Mammary epithelial cell (primary cell): ENCODE measurements at regions not wholly inside any gene's neighbourhood (a gene's known extent, or its start where the extent isn't known, plus 50 kb on each side); places are given as distances from the start of the nearest gene placed in this dataset.

Experiments used
- CTCF ChIP-seq, 2 donors: IDR thresholded peaks in 1 of 2; conservative IDR thresholded peaks in 1 of 2; 2 replicates each; pipeline ENCODE4 v1.5.1; 2011 to 2012; ENCODE audit warnings: inconsistent platforms in 2 of 2, low read length in 2 of 2, mild to moderate bottlenecking in 2 of 2, control low read depth in 1 of 2, low read depth in 1 of 2; ENCODE audit not compliant: insufficient read depth in 1 of 2; ENCODE audit errors: extremely low read depth in 1 of 2
- EZH2 ChIP-seq: IDR thresholded peaks from 2 replicates; pipeline ENCODE4 v1.6.1; 2012; ENCODE audit warnings: low read length, inconsistent platforms, borderline replicate concordance

GRCh38 chr1:184840596-184840995, 85.9 kb upstream of the EDEM3 start:
- TF ChIP-seq CTCF (conservative IDR thresholded peaks at IDR 0.05 in 1 of 2, IDR thresholded peaks at IDR 0.05 in 1 of 2; ENCODE audit: extremely low read depth in 1 of 2, insufficient read depth in 1 of 2, low read depth in 1 of 2, low read length in 2 of 2): no peak
- no peak for TF ChIP-seq EZH2
